Anterior cingulate cortex (tissue), 58 donors: ENCODE measurements at regions not wholly inside any gene's neighbourhood (a gene's known extent, or its start where the extent isn't known, plus 50 kb on each side); places are given as distances from the start of the nearest gene placed in this dataset.

ENCODE experiments used
- DNase-seq, 58 donors: peaks; one replicate each; lab custom pipeline; 2025; lab: John Stamatoyannopoulos, UW

DNA sequence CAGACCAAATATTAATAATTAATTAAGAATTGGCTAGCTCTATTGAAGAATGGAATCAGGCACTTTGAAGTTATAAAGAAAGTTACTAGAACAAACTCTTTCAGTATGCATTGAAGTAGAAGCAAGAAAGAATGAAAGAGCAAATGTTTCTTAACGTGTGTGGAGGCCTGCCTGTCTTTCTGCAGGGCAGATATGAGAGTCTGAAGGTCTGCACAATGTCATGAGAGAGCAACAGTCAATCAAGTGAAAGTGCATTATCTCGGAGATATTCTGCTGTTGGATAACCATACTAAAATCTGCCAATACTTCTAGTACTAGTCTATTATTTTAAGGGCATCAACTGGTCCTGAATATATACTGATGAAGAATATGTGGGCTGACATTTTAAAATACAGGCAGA is 1270.8 kb downstream of the ZPLD1 start:
- DNase-seq = no peak

DNA sequence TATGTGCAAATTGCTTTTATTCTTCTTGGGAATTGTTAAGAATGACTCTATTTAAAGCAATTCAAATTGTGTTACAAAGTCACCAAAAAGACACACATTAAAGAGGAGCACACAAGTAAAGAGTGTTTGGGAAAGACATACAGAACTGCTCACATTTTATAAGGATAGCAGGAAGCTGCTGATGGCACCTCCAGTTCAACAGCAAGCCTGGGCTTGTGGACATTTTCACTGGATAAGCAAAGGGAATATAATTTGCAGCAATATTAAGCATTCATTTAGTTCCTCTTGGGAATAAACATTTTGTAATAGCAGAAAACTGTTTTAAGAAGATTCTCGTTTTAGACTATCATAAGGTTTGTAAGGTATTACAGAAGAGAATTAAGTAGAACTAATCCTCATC is 1271.9 kb downstream of the ZPLD1 start:
- DNase-seq = no peak

DNA sequence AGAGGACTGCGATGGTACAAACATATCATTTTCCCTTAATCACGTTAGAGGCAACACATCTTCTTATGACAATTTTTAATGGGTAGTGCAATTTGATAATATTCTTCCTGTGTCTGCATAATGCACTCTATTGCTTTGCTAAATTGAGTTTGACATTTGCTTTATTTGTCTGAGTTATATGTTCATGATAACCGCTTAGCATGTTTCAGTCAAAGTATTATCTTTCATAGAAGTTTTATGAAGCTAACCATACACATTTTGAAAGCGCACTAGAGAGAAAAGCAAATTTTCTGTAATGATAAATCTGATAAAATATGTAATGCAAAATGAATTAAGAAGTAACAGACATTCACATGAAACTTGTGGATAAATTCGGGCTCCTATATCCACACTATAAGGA is 1276.9 kb downstream of the ZPLD1 start:
- DNase-seq = no peak

DNA sequence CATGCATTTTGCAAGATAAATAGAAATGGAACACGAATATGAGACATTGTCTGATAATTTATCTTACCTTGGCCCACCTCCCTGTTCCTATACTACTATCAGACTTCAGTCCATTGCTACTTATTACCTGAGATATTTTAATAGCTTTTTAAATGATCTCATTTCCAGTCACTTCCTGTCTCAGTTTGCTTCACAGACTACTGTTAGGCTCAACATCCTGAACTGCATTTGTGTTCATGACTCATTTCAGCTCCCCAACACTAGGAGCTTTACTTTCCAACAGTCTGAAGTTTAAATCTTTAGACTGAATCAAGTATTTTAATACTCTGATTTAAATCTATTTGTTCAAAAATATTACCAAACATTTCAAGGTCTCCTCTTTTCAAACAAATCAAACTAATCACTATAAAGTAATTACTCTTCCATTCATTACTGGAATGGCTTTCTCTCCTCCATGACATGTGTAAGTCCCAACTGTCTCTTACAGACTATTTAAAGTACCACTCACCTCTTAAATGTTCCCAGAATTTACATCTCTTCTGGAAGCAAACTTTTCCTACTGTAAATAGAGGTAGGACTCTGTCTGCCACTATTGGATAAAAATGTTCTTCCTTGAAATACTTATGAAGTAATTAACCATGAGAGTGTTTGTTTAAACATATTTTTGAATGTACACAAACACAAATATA is 1277.6 kb downstream of the ZPLD1 start:
- DNase-seq = no peak

DNA sequence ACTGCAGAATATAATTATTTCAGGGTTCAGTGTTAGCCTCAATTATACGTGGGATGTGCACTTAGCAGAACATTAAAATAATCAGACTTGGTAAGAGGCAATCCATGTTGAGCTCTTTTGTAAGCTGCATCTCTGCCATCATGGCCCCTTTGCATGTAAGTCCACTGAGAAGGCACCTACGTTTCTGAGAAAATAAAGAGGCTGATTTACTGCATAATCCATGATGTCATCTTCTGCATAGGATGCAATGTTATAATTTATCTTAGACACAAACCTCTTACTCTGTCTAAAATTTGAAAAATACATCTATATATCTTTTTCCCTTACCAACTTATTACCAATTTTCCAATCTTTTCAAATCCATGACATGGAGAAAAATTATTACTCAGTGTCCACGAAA is 1294.7 kb downstream of the ZPLD1 start:
- no peak for DNase-seq

DNA sequence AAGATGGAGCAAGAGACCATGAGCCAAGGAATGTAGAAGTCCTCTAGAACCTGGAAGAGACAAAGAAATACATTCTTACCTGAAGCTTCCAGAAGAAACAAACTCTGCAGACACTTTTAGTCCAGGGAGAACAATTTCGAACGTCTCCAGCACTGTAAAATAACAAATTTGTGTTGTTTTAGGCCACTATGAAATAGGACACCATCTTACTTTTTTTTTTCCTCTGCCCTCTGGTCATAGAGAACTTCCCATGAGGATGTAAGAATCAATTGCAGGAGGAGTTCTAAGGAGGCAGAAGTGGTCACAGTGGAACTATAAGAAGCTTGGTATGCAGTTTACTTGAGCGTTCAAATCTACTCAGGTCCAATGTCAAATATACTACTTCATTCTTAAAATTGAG is 1295.9 kb downstream of the ZPLD1 start:
- no peak for DNase-seq

DNA sequence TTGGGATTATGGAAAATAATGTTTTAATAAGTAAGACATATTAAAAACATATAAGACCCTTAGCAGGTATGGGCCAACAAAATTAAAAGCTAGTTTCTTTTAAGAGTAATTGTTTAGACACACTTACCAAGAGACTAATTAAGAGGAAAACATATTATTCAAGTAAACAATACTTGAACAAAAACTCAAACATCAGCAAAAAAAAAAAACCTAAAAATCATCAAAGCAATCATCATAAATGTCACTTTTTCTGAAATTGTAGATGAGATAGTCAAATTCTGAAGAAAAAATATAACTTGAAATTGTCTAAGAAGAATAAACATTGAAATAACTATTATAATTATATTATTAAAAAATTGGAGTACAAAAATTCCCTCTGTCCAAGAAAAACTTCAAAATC is 1318.2 kb downstream of the ZPLD1 start:
- DNase-seq = no peak

DNA sequence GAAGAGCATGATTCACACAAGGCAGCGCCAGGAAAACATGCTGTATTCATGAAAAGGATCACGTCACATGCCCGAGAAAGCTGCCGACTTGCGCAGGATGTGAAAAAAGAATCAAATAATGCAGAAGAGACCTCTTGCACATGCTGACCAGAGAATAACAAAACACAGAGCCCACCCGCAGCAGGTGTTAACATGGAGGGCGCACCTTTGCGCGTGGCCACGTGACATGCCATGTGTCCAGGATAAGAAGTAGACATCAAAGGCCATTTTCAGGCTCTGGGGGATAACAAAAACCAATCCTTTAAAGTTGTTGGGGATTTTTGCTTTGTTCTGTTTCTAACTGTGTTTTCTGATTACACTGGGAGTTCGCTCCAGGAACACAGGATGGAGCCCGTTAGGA is 1332.8 kb downstream of the ZPLD1 start:
- no peak for DNase-seq

DNA sequence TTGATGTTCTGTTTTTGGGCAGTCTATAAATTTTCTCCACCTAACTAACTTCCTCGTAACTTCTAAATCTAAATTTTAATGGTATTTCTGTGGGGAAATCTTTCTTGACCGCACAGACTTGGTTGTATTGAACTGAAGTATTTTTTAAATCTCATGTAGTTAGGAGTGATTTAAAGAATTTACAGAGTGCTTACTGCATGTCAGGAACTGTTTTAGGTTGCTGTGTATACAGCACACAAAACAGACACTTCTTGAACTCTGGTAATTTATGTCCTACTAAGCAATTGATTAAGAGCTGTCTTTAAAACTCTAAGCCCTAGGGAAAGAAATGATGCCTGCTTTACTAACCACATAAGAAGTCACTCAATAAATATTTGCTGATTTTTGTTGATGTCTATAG is 1350.2 kb downstream of the ZPLD1 start:
- no peak for DNase-seq

DNA sequence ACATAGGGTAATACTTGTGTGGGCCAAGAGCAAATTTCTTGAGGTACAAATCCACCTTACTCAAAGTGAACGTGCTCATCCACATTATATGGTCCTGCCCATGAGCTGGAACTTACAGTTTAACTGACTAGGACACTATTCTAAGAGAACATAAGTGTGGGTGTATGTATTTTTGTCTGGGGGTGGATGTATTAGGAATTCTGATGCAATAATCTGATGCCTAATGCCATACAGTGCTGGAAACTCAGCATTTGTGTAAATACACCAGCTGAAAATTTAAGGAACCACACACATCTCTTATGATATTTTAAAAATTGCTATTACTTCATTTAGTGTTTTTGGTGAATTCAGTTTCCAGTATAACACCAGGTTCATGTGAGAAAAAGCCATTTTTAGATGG is 1350.7 kb downstream of the ZPLD1 start:
- no peak for DNase-seq

DNA sequence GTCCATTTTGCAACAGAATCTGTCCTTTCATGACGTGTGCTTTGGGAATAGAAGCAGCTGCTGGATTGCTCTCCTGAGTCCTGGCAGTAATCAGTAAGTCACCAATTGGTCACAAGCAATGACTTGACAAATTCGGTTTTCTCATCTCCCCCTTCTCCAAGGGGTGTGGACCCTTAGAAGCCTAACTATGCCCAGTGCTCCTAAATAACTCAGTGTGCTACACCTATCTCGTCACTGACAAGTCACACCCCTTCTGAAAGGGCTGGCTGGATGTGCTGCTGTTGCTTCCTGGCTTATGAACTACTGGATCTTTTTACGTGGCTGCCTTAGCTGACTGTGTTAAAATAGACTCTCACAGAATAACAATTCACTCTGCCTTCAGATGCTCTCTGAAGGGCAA is 1351.5 kb downstream of the ZPLD1 start:
- DNase-seq = no peak

DNA sequence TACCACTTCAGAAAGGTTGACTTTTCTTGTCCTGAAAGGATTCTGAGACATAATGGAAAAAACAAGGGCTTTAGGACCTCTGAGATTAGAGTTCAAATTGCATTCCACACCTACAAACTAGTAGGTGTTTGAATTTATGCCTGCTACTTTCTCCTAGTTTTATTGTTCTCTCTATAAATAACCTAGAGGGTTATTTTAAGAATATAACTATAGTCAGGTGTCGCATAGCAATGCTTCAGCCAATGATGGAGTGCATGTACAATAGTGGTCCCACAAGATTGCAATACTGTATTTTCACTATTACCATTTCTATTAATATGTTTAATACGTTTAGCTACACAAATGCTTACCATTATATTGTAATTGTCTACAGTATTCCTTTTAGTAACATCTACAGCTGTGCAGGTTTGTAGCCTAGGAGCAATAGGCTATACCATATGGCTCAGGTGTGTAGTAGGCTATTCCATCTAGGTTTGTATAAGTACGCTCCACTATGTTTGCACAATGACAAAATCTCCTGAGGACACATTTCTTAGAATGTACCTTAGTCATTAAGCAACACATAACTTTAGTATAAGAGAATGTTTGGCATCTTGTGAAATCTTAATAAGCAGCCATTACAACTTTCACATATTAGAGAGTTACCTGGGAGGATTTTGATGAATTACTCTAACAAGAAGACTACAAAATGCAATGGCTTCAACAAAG is 1352.5 kb downstream of the ZPLD1 start:
- no peak for DNase-seq

DNA sequence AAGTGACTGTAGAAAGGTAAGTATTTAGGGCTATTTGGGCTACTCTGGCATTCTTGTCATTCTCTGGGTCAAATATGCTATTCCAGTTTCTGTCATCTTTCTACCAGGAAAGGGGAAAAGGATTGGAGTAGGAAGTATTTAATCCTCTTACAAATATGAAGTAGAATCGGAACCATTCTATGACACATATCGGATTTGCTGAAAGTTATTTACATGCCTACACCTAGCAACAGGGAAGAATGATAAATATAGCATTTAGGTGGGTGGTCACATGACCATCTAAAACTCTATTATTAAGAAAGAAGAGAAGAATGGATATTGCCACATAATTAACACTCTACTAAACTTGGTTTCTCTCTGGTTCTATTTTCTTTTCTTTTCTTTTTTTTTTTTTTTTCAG is 1353.1 kb downstream of the ZPLD1 start:
- DNase-seq = no peak

DNA sequence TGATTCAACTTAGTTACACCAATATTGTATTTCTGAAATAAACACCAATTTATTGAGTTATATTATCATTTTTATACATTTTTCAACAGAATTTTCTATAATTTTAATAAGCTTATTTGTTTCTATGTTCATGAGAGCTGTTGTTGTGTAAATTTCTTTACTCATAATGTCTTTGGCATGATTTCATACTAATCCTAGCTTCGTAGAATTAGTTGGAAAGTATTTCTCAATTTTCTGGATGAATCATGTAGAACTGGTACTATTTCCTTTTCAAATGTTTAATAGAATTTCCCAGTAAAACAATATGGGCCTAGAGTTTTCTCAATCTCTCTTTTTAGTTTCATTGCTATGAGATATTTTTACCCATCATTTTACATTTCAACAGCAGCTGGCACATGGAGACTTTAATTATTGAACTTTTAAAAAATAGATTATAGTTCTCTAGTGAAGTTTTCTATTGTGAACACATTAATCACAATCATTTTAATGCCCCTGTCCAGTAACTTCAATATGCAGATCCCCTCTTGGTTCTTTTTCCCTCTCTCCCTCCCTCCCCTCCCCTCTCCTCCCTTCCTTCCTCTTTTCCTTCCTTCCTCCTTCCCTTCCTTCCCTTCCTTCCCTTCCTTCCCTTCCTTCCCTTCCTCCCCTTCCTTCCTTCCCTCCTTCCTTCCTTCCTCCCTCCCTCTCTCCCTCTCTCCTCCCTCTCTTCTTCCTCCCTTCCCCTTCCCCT is 1357.1 kb downstream of the ZPLD1 start:
- DNase-seq = no peak

DNA sequence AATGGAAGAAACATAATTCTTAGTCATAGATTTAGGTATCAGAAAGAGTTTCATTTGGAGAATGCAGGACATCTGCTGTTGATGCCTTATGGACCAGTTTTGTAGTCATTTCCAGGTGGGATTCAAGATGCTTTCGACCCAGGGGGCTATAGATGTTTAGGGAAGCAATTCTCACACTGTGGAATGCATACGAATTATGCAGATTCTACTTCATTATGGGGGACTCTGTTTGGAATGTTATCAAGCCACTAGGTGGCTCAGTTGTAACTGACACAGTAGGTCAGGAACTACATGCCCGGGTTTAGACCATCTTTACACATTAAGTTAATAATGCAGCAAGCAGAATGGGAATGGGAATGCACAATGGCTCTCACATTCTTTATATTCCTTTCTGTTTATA is 1359.8 kb downstream of the ZPLD1 start:
- no peak for DNase-seq

DNA sequence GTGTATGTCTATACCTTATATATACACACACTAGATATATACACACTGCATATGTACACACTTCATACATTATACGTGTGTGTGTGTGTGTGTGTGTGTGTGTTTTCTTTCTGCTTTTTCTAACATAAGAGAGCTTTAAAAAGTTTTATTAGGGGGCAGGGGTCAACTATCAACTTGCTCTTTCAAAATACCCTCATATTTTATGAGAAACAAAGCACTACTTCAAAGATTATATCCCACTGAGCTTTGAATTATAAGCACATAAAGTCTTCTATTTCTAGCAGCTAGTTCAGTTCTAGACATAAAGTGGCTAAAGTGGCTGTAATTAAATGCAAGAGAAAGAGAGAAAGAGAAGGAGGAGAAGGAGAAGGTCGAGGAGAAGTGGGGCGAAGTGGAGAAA is 1361.3 kb downstream of the ZPLD1 start:
- no peak for DNase-seq

DNA sequence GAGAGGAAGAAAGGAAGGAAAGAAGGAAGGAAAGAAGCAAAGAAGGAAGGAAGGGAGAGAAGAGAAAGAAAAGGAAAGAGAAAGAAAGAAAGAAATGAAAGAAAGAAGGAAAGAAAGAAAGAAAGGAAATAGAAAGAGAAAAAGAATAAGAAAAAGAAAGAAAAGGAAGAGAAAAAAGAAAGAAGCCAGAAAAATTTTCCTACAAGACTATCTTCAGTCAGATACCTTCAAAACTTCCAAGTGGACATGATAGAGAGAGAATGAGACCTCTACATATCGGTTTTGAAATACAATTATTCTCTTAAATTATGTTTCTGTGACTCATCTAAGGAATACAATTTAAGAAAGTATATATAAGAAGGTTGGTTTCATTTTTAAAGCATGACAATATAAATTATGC is 1369.0 kb downstream of the ZPLD1 start:
- DNase-seq = no peak

DNA sequence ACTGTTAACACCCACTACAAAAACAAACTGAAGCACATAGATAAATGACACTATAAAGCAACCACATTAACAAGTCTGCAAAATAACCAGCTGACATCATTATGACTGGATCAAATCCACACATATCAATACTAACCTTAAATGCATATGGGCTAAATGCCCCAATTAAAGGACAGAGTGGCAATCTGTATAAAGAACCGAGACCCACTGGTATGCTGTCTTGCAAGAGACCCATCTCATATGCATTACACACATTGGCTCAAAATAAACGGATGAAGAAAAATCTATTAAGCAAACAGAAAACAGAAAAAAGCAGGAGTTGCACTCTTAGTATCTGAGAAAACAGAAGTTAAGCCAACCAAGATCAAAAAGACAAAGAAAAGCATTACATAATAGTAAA is 1375.4 kb downstream of the ZPLD1 start:
- no peak for DNase-seq

DNA sequence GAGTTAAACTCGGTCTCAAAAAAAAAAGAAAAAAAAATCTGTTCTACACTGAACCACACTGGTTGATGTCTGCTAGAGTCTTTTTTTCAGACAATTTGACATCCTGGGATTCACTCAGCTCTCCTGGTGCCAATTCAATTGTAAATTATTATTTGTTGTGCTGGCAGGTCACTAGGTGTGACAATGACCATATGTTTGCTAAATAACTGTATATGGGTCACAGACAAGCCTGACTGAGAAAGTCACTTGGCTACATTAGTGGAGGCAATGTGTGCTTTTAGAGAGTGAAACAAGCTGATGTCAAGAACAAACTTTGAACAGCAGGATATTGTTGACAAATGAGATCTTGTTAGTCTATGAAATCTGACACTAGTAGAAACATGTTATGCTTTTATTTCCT is 1379.1 kb downstream of the ZPLD1 start:
- no peak for DNase-seq

DNA sequence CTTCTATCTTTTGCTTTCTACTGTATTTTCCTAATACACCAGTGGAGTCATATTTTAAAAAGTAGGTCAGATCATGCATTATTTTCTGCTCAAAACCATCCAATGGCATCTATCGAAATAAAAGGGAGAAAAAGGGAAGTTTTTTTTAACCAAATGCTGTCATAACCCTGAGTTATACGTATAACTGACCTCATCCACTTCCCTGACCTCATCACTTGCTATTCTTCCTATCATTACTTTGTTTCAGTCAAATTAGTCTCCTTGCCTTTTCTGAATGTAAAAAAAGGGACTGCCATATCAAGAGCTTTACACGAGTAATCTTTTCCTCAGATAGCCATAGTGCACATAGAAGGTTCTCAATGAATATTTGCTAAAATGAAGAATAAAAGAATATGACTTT is 1383.6 kb downstream of the ZPLD1 start:
- no peak for DNase-seq

DNA sequence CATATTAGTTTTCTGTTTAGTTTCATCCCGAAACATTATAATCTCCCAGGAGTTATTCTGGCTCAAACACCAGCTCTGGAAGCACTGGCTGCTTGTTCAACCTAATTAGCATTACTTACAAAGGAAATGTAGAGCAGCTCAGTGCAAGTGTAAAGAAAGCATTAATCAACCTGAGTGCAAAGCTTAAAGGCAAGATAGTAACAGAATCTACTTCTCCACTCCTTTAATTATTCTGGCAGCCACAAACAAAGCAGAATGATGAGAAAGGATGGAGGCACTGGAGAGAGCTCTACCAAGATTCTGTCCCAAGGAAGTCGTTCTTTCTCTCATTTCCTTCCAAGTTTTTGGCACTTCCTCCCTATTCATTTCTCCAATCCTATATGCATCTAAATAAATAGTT is 1384.0 kb downstream of the ZPLD1 start:
- no peak for DNase-seq

DNA sequence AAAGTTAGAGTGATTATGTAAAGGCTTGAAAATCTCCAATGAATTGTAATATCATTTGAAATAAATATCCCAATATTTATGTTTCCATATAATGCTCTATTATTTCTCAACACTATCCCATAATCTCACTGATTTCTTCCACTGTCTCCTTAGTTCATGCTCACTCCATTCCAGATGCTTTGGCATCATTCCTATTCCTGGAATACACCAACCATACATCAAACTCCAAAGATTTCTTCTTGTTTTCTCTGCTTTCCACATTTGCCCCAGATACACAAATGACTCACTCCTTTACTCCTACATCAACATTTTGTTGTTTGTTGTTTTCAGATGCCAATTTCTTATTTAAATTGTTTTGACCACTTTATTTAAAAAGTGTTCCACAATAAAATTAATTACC is 1390.8 kb downstream of the ZPLD1 start:
- DNase-seq = no peak
